Endothelial cell of umbilical vein (primary cell): ENCODE measurements at regions not wholly inside any gene's neighbourhood (a gene's known extent, or its start where the extent isn't known, plus 50 kb on each side); places are given as distances from the start of the nearest gene placed in this dataset.

ENCODE experiments used
- BruUV-seq: library from RNA; stranded (reverse); fragments of 400-500 nt; replicated peaks from 2 replicates; lab custom pipeline; 2021; lab: Mats Ljungman, UMichigan
- CTCF ChIA-PET: fragments of 300-600, 350-600 bp; sonication (Branson Sonifier 250); formaldehyde crosslinking; loops from one replicate; lab custom pipeline; 2021; ENCODE audit warnings: antibody characterized with exemption, inconsistent platforms; lab: Charles Lee
- POLR2A ChIA-PET: fragments of 300-600, 350-600 bp; sonication (Branson Sonifier 250); formaldehyde crosslinking; loops from one replicate; lab custom pipeline; 2021; ENCODE audit warnings: antibody characterized with exemption, inconsistent platforms; lab: Charles Lee
- DNase-seq: peaks from one replicate; pipeline ENCODE4 v3.0.0-alpha.2; 2011; ENCODE audit warnings: low read depth, low spot score
- FAIRE-seq: peaks from 2 replicates; lab custom pipeline; 2011; peaks lifted over from hg19 to GRCh38; lab: Jason Lieb, UNC
- H2AFZ ChIP-seq: 2 replicates; pipeline ENCODE4 v1.6.0; 2012; ENCODE audit warnings: low read depth, low read length, control low read depth, inconsistent platforms
- H3K27ac ChIP-seq: 2 replicates; pipeline ENCODE4 v1.5.1; 2011; ENCODE audit warnings: low read depth, mild to moderate bottlenecking, control low read depth, low read length, moderate library complexity; ENCODE audit not compliant: insufficient read depth
- H3K27me3 ChIP-seq, 2 experiments: 2 replicates each; pipeline versions ENCODE4 v1.6.0 to v1.6.1; 2011; ENCODE audit warnings: low read length in 2 of 2, mixed read lengths in 1 of 2; ENCODE audit not compliant: control insufficient read depth in 2 of 2, insufficient read depth in 2 of 2
- H3K36me3 ChIP-seq, 2 experiments: 2 replicates in 1 of 2; 3 replicates in 1 of 2; pipeline ENCODE4 v1.5.1; 2011; ENCODE audit warnings: low read length in 2 of 2, mild to moderate bottlenecking in 1 of 2, moderate library complexity in 1 of 2; ENCODE audit not compliant: control insufficient read depth in 2 of 2, insufficient read depth in 2 of 2; ENCODE audit errors: extremely low read depth in 1 of 2
- H3K4me1 ChIP-seq: 3 replicates; pipeline ENCODE4 v1.5.1; 2011; ENCODE audit warnings: mild to moderate bottlenecking, low read length; ENCODE audit not compliant: control insufficient read depth, insufficient read depth; ENCODE audit errors: extremely low read depth
- H3K4me2 ChIP-seq: 2 replicates; pipeline ENCODE4 v1.6.1; 2011; ENCODE audit warnings: low read length, control low read depth, mixed read lengths; ENCODE audit not compliant: insufficient read depth
- H3K4me3 ChIP-seq, 3 experiments: fragments of 200-600 bp in 1 of 3; sonication (generic), shearing (Covaris generic) in 1 of 3; replicated peaks in 1 of 3; 2 replicates each; pipeline ENCODE4 v1.5.1; 2011 to 2016; ENCODE audit warnings: control low read depth in 3 of 3, low read length in 3 of 3, mild to moderate bottlenecking in 2 of 3, inconsistent platforms in 1 of 3, low read depth in 1 of 3, moderate library complexity in 1 of 3; ENCODE audit not compliant: insufficient read depth in 1 of 3
- H3K79me2 ChIP-seq: 2 replicates; pipeline ENCODE4 v1.6.0; 2012; ENCODE audit warnings: low read length, inconsistent platforms; ENCODE audit not compliant: control insufficient read depth, insufficient read depth
- H3K9ac ChIP-seq: replicated peaks from 2 replicates; pipeline ENCODE3; 2011; ENCODE audit warnings: low read length, control low read depth; ENCODE audit not compliant: insufficient read depth; ENCODE audit errors: extremely low read depth
- H3K9me1 ChIP-seq: replicated peaks from 3 replicates; pipeline ENCODE4 v1.6.0; 2011; ENCODE audit warnings: mild to moderate bottlenecking, low read length; ENCODE audit not compliant: control insufficient read depth, insufficient read depth; ENCODE audit errors: extremely low read depth
- H3K9me3 ChIP-seq: replicated peaks from 2 replicates; pipeline ENCODE4 v1.5.1; 2012; ENCODE audit warnings: low read length, inconsistent platforms; ENCODE audit not compliant: control insufficient read depth, insufficient read depth
- H4K20me1 ChIP-seq: replicated peaks from 2 replicates; pipeline ENCODE3; 2011; ENCODE audit warnings: mild to moderate bottlenecking, low read length; ENCODE audit not compliant: control insufficient read depth, insufficient read depth; ENCODE audit errors: extremely low read depth
- CTCF ChIP-seq, 2 donors: IDR thresholded peaks; 1 replicate in 1 of 2; 2 replicates in 1 of 2; pipeline ENCODE4 v1.5.1; 2011; ENCODE audit warnings: low read length in 2 of 2, mild to moderate bottlenecking in 2 of 2, moderate library complexity in 2 of 2, control low read depth in 1 of 2, inconsistent platforms in 1 of 2, low read depth in 1 of 2; ENCODE audit not compliant: insufficient read depth in 1 of 2; ENCODE audit errors: extremely low read depth in 1 of 2
- EZH2 ChIP-seq: IDR thresholded peaks from 2 replicates; pipeline ENCODE4 v1.6.1; 2012; ENCODE audit warnings: borderline replicate concordance, low read depth, mild to moderate bottlenecking, moderate library complexity, low read length, inconsistent platforms; ENCODE audit not compliant: severe bottlenecking
- FOS ChIP-seq: IDR thresholded peaks from 2 replicates; pipeline ENCODE4 v1.6.1; 2011; ENCODE audit warnings: mild to moderate bottlenecking, low read length, moderate library complexity, borderline replicate concordance; ENCODE audit not compliant: insufficient read depth
- GATA2 ChIP-seq: IDR thresholded peaks from 2 replicates; pipeline ENCODE4 v1.7.0; 2011; ENCODE audit warnings: low read depth, mild to moderate bottlenecking, moderate library complexity, mixed read lengths, low read length; ENCODE audit not compliant: insufficient read length, insufficient read depth
- JUN ChIP-seq: IDR thresholded peaks from 2 replicates; pipeline ENCODE4 v1.6.1; 2011; ENCODE audit warnings: borderline replicate concordance, low read depth; ENCODE audit not compliant: insufficient read length, insufficient read depth
- MAX ChIP-seq: IDR thresholded peaks from 2 replicates; pipeline ENCODE4 v1.6.1; 2011; ENCODE audit not compliant: insufficient read depth, insufficient read length
- MYC ChIP-seq: IDR thresholded peaks from one replicate; pipeline ENCODE4 v1.6.1; 2011; ENCODE audit warnings: mild to moderate bottlenecking, low read depth, low read length
- POLR2A ChIP-seq: IDR thresholded peaks from 2 replicates; pipeline ENCODE4 v1.6.1; 2012; ENCODE audit warnings: low read depth, mild to moderate bottlenecking, control low read depth, low read length
- POLR2AphosphoS5 ChIP-seq: IDR thresholded peaks from 2 replicates; pipeline ENCODE4 v1.6.1; 2012; ENCODE audit warnings: low read depth, mild to moderate bottlenecking, control low read depth, low read length, moderate library complexity; ENCODE audit not compliant: insufficient read depth
- dilution Hi-C: fragments of 300-500 bp; cut with MboI; formaldehyde crosslinking; loops from one replicate; pipeline ENCODE4 v1.15.0; 2019; ENCODE audit warnings: low sequenced_read_pairs; ENCODE audit not compliant: extremely low pct_ligation_motif_present
- intact Hi-C: fragments of 100-400 bp; cut with micrococcal nuclease; formaldehyde crosslinking; loops from one replicate; pipeline ENCODE4 v1.10.0; 2022

GRCh38 chr2:167478196-167478595 lies 589.9 kb downstream of the XIRP2 start:
- intact Hi-C loops (no loop called here), dilution Hi-C loops (no loop called here)
- Histone ChIP-seq H3K27me3 (no peaks in the 10 kb centered on the region), H3K4me3 (no peak overlapping the region), H4K20me1 (no peaks in the 10 kb centered on the region), H3K27ac (no peak overlapping the region), H2AFZ (no peak overlapping the region), H3K4me2 (no peak overlapping the region), H3K9me1 (no peaks in the 10 kb centered on the region), H3K36me3 (no peaks in the 10 kb centered on the region), H3K9me3 (no peaks in the 10 kb centered on the region), H3K4me1 (no peaks in the 10 kb centered on the region), H3K79me2 (no peaks in the 10 kb centered on the region), H3K9ac (no peak overlapping the region)
- FAIRE-seq = no peak
- BruUV-seq = no TSS peak
- DNase-seq = no peak
- ChIA-PET POLR2A (no interaction called here), CTCF (interaction anchor here (0.5 kb wide), 1 partner anchor 38 kb away, joined by 4 read pairs; no protein-coding TSS in a partner anchor)
- TF ChIP-seq MAX (no peak), JUN (no peak), CTCF (IDR thresholded peaks at IDR 0.05; ENCODE audit: extremely low read depth in 1 of 2, insufficient read depth in 1 of 2, low read depth in 1 of 2, low read length in 2 of 2) (no peak), EZH2 (no peak), GATA2 (no peak), MYC (no peak), POLR2A (no peak), POLR2AphosphoS5 (no peak), FOS (no peak)
